IMR-90 (cell line): ENCODE measurements at regions not wholly inside any gene's neighbourhood (a gene's known extent, or its start where the extent isn't known, plus 50 kb on each side); places are given as distances from the start of the nearest gene placed in this dataset.
A peak's percentile ranks its signal among the peaks of the same experiment; 100 is the strongest.
"Not testable (repeated sequence)": the region's sequence is repeated elsewhere in the genome, so short reads cannot be mapped to it uniquely, and the experiment has no call there.

Experiments
- ATAC-seq: fragments of 200-7000 bp; cut with Tn5 transposase; 2 replicates; pipeline ENCODE4 v1.9.1; 2020; ENCODE audit warnings: low read depth, mild to moderate bottlenecking, moderate library complexity
- BruUV-seq: library from RNA; stranded (reverse); fragments of 400-500 nt; replicated peaks from 2 replicates; lab custom pipeline; 2021; lab: Mats Ljungman, UMichigan
- CTCF ChIA-PET: fragments of 300-600 bp; formaldehyde crosslinking; extraction: SDS; loops from one replicate; lab custom pipeline; 2021; ENCODE audit warnings: antibody characterized with exemption; lab: Yijun Ruan, JAX
- POLR2A ChIA-PET: fragments of 300-600 bp; sonication (Branson Sonifier 250); formaldehyde crosslinking; loops from one replicate; lab custom pipeline; 2022; ENCODE audit warnings: antibody characterized with exemption; ENCODE audit not compliant: unreplicated experiment; lab: Charles Lee
- DNase-seq: peaks from one replicate; pipeline ENCODE4 v3.0.0; 2013
- H2AFZ ChIP-seq: replicated peaks from 2 replicates; pipeline ENCODE3; 2013; ENCODE audit warnings: low read length, mild to moderate bottlenecking; ENCODE audit not compliant: poor library complexity
- H2AK5ac ChIP-seq: 2 replicates; pipeline ENCODE4 v1.6.1; 2013; ENCODE audit warnings: low read depth, low read length, inconsistent platforms
- H2AK9ac ChIP-seq: replicated peaks from 2 replicates; pipeline ENCODE3; 2013; ENCODE audit warnings: mild to moderate bottlenecking, low read depth, low read length, moderate library complexity; ENCODE audit not compliant: poor library complexity
- H2BK120ac ChIP-seq: 2 replicates; pipeline ENCODE4 v1.6.1; 2013; ENCODE audit warnings: low read depth, low read length, inconsistent platforms
- H2BK15ac ChIP-seq: 3 replicates; pipeline ENCODE4 v1.6.1; 2013; ENCODE audit warnings: low read depth, low read length, inconsistent platforms
- H2BK20ac ChIP-seq: 2 replicates; pipeline ENCODE4 v1.6.1; 2013; ENCODE audit warnings: low read depth, mild to moderate bottlenecking, inconsistent platforms, low read length, moderate library complexity
- H2BK5ac ChIP-seq: 2 replicates; pipeline ENCODE4 v1.6.1; 2013; ENCODE audit warnings: mild to moderate bottlenecking, low read depth, low read length, inconsistent platforms; ENCODE audit not compliant: poor library complexity, severe bottlenecking
- H3K14ac ChIP-seq: replicated peaks from 2 replicates; pipeline ENCODE4 v1.6.1; 2013; ENCODE audit warnings: low read depth, low read length, inconsistent platforms
- H3K18ac ChIP-seq: 2 replicates; pipeline ENCODE4 v1.6.1; 2013; ENCODE audit warnings: low read depth, low read length, control low read depth
- H3K23ac ChIP-seq: 2 replicates; pipeline ENCODE4 v1.6.1; 2013; ENCODE audit warnings: low read depth, low read length, inconsistent platforms
- H3K27ac ChIP-seq: 2 replicates; pipeline ENCODE4 v1.5.1; 2013; ENCODE audit warnings: mild to moderate bottlenecking, control low read depth, low read length; ENCODE audit not compliant: insufficient read depth
- H3K27me3 ChIP-seq: 2 replicates; pipeline ENCODE4 v1.6.1; 2013; ENCODE audit warnings: low read length; ENCODE audit not compliant: control insufficient read depth, insufficient read depth
- H3K36me3 ChIP-seq: 2 replicates; pipeline ENCODE4 v1.6.1; 2013; ENCODE audit warnings: low read length, mixed read lengths; ENCODE audit not compliant: control insufficient read depth, insufficient read depth
- H3K4ac ChIP-seq: 2 replicates; pipeline ENCODE4 v1.6.1; 2013; ENCODE audit warnings: low read depth, low read length, inconsistent platforms
- H3K4me1 ChIP-seq: 2 replicates; pipeline ENCODE4 v1.6.1; 2013; ENCODE audit warnings: low read length, mixed read lengths; ENCODE audit not compliant: control insufficient read depth, insufficient read depth
- H3K4me2 ChIP-seq: 2 replicates; pipeline ENCODE4 v1.6.1; 2013; ENCODE audit warnings: low read depth, mild to moderate bottlenecking, control low read depth, low read length, moderate library complexity
- H3K4me3 ChIP-seq: 2 replicates; pipeline ENCODE4 v1.5.1; 2013; ENCODE audit warnings: low read depth, mild to moderate bottlenecking, control low read depth, low read length, moderate library complexity; ENCODE audit not compliant: insufficient read depth
- H3K56ac ChIP-seq: 2 replicates; pipeline ENCODE4 v1.6.1; 2013; ENCODE audit warnings: low read length, inconsistent platforms; ENCODE audit not compliant: insufficient read depth; ENCODE audit errors: extremely low read depth
- H3K79me1 ChIP-seq, 2 experiments: 2 replicates each; pipeline ENCODE4 v1.6.1; 2013; ENCODE audit warnings: low read length in 2 of 2, inconsistent platforms in 1 of 2, low read depth in 1 of 2
- H3K9ac ChIP-seq: 2 replicates; pipeline ENCODE4 v1.6.1; 2013; ENCODE audit warnings: low read depth, low read length, control low read depth
- H3K9me1 ChIP-seq: 2 replicates; pipeline ENCODE4 v1.6.1; 2013; ENCODE audit warnings: low read length, inconsistent platforms; ENCODE audit not compliant: insufficient read depth
- H3K9me3 ChIP-seq: 2 replicates; pipeline ENCODE4 v1.6.1; 2013; ENCODE audit warnings: low read length; ENCODE audit not compliant: control insufficient read depth, insufficient read depth
- H4K20me1 ChIP-seq: 2 replicates; pipeline ENCODE4 v1.6.1; 2013; ENCODE audit warnings: low read length, inconsistent platforms; ENCODE audit not compliant: insufficient read depth
- H4K5ac ChIP-seq: 2 replicates; pipeline ENCODE4 v1.6.1; 2013; ENCODE audit warnings: mild to moderate bottlenecking, low read depth, low read length, control low read depth
- H4K8ac ChIP-seq, 2 experiments: 2 replicates each; pipeline ENCODE4 v1.6.1; 2013; ENCODE audit warnings: low read depth in 2 of 2, low read length in 2 of 2, control low read depth in 1 of 2, inconsistent platforms in 1 of 2
- H4K91ac ChIP-seq: 2 replicates; pipeline ENCODE4 v1.6.1; 2013; ENCODE audit warnings: low read depth, low read length, inconsistent platforms; ENCODE audit not compliant: insufficient read depth
- WGBS, 2 experiments: methylation state at CpG; one replicate each; pipeline versions ENCODE4 v1.1.5 to v1.1.7; 2013; ENCODE audit warnings: missing lambda C conversion rate in 2 of 2; ENCODE audit not compliant: insufficient read length in 1 of 2; ENCODE audit errors: extremely low coverage in 2 of 2; 5-methylcytosine and 5-hydroxymethylcytosine counted together
- dilution Hi-C: fragments of 300-500 bp; cut with HindIII; formaldehyde crosslinking; loops from one replicate; pipeline ENCODE4 v1.14.3; 2018; ENCODE audit warnings: low sequenced_read_pairs; ENCODE audit not compliant: unreplicated experiment
- in situ Hi-C: fragments of 300-500 bp; cut with MboI; formaldehyde crosslinking; loops from 3 replicates; pipeline ENCODE4 v1.14.3; 2019; ENCODE audit warnings: low sequenced_read_pairs, inconsistent platforms, mixed read lengths
- intact Hi-C: fragments of 100-400 bp; cut with micrococcal nuclease; formaldehyde crosslinking; loops from 2 replicates; pipeline ENCODE4 v1.10.0; 2022

- no CpG with 5 or more reads among the region's 6 CpGs for WGBS, 2 experiments
- H3K14ac ChIP-seq, H3K9me1 ChIP-seq, H3K4ac ChIP-seq, H4K91ac ChIP-seq, H3K4me1 ChIP-seq, H3K79me1 ChIP-seq, H2BK15ac ChIP-seq, dilution Hi-C loops, H3K27me3 ChIP-seq, H3K4me3 ChIP-seq, H3K36me3 ChIP-seq, POLR2A ChIA-PET, H3K23ac ChIP-seq, in situ Hi-C loops, H2AFZ ChIP-seq, H4K5ac ChIP-seq, H2AK5ac ChIP-seq, H3K9ac ChIP-seq, H2AK9ac ChIP-seq, H4K20me1 ChIP-seq, BruUV-seq, CTCF ChIA-PET, intact Hi-C loops, H3K9me3 ChIP-seq, H4K8ac ChIP-seq, H3K18ac ChIP-seq, H3K27ac ChIP-seq: not testable (repeated sequence)
- ATAC-seq: peak; percentile 61
- H2BK5ac ChIP-seq: peak overlapping the region; percentile 13
- peak overlapping the region; percentile 54; the same call in 1 of the 2 replicates for H2BK120ac ChIP-seq
- peak overlapping the region; percentile 81 for H3K4me2 ChIP-seq
- H3K56ac ChIP-seq: peak overlapping the region; percentile 41; the same call in 1 of the 2 replicates
- DNase-seq: peak; percentile 70
- H2BK20ac ChIP-seq: peak overlapping the region; percentile 72; the same call in 1 of the 2 replicates
Observed at GRCh38 chr17:15847447-15848229, 97.3 kb upstream of the ADORA2B start.
